GM12891 (cell line): ENCODE measurements at regions not wholly inside any gene's neighbourhood (a gene's known extent, or its start where the extent isn't known, plus 50 kb on each side); places are given as distances from the start of the nearest gene placed in this dataset.

Experiments used
- PAX5 ChIP-seq: IDR thresholded peaks from 2 replicates; pipeline ENCODE4 v1.6.1; 2011; ENCODE audit warnings: low read length, moderate library complexity, mild to moderate bottlenecking; ENCODE audit not compliant: insufficient read depth, severe bottlenecking
- POLR2A ChIP-seq: IDR thresholded peaks from 2 replicates; pipeline ENCODE4 v1.6.1; 2011; ENCODE audit warnings: low read depth, low read length, control low read depth
- POLR2AphosphoS5 ChIP-seq: IDR thresholded peaks from 2 replicates; pipeline ENCODE4 v1.6.1; 2011; ENCODE audit warnings: low read depth, low read length, control low read depth
- POU2F2 ChIP-seq: IDR thresholded peaks from 2 replicates; pipeline ENCODE4 v1.6.1; 2011; ENCODE audit warnings: low read depth, mild to moderate bottlenecking, control low read depth, low read length, moderate library complexity
- SPI1 ChIP-seq: IDR thresholded peaks from 2 replicates; pipeline ENCODE4 v1.6.1; 2011; ENCODE audit warnings: low read depth, low read length, control low read depth
- TAF1 ChIP-seq: IDR thresholded peaks from 2 replicates; pipeline ENCODE4 v1.6.1; 2011; ENCODE audit warnings: low read depth, low read length, control low read depth

DNA sequence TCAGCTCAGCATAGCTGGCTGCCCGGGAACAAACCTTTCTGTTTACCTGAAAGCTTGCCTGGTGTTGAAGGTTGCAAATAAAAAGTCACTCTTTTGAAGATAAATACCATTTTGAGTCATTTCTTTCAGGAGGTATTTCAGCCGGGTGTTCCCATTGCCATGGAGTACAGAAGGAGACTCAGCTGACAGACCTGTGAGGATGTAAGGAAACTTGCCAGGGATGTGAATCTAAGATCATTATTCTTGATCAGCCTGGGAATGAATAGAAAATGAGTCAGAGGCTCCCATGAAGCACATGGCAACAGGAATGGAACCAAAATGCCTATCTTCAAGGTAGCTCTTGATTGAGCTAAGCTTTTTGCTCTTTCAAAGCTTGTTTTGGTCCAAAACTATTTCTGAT is 231.2 kb downstream of the CYRIA start:
- no peak for TF ChIP-seq POLR2A
- TF ChIP-seq TAF1 = no peak
- no peak for TF ChIP-seq POLR2AphosphoS5
- no peak for TF ChIP-seq SPI1
- no peak for TF ChIP-seq POU2F2
- no peak for TF ChIP-seq PAX5
